ENCODE measurements at regions not wholly inside any gene's neighbourhood (a gene's known extent, or its start where the extent isn't known, plus 50 kb on each side); places are given as distances from the start of the nearest gene placed in this dataset.

GRCh38 chr5:18379189-18379588 lies 744.9 kb downstream of the TAF11L14 start:
- Histone ChIP-seq H4K8ac (ENCODE audit: extremely low read depth, insufficient read depth, low read length) (no peak overlapping the region), H3K36me3 (ENCODE audit: control insufficient read depth in 2 of 4, insufficient read depth in 4 of 4, low read length in 3 of 4) (no peaks in the 10 kb centered on the region), H4K5ac (ENCODE audit: insufficient read length, low read depth, low read length) (no peak overlapping the region), H3K4me3 (ENCODE audit: extremely low read depth in 1 of 4, insufficient read depth in 2 of 4, low read depth in 3 of 4, low read length in 4 of 4) (no peak overlapping the region), H3K4ac (replicated peaks; ENCODE audit: insufficient read length, low read depth, low read length) (no peak overlapping the region), H4K20me1 (replicated peaks in 1 of 2; ENCODE audit: control insufficient read depth in 1 of 2, insufficient read depth in 2 of 2, low read length in 2 of 2) (no peaks in the 10 kb centered on the region), H3K23me2 (ENCODE audit: low read depth, low read length) (no peaks in the 10 kb centered on the region), H3K27ac (ENCODE audit: low read depth, low read length) (no peak overlapping the region), H2BK12ac (ENCODE audit: low read depth, low read length) (no peak overlapping the region), H3K79me2 (ENCODE audit: control insufficient read depth in 1 of 2, insufficient read depth in 2 of 2, low read length in 2 of 2) (no peaks in the 10 kb centered on the region), H3K27me3 (replicated peaks in 1 of 4; ENCODE audit: control insufficient read depth in 3 of 4, extremely low read depth in 1 of 4, insufficient read depth in 3 of 4, low read length in 3 of 4) (peaks cover 0 to 1% (median 0%) of the 10 kb centered on the region in 4 experiments; a peak in 1 of 7 replicates), H2BK120ac (replicated peaks; ENCODE audit: low read depth, low read length) (no peak overlapping the region), H2BK15ac (ENCODE audit: low read length) (no peak overlapping the region), H2BK20ac (ENCODE audit: low read length) (no peak overlapping the region), H2AFZ (ENCODE audit: low read length) (no peak overlapping the region), H2BK5ac (ENCODE audit: low read depth, low read length) (no peak overlapping the region), H3K9me3 (ENCODE audit: insufficient read depth in 2 of 2, low read depth in 1 of 2, low read length in 1 of 2) (no peaks in the 10 kb centered on the region), H2AK5ac (ENCODE audit: low read depth, low read length) (no peak overlapping the region), H3K18ac (ENCODE audit: extremely low read depth, low read length) (no peak overlapping the region), H3K23ac (ENCODE audit: insufficient read length) (no peak overlapping the region), H3K9ac (replicated peaks in 1 of 4; ENCODE audit: extremely low read depth in 1 of 4, low read depth in 3 of 4, low read length in 3 of 4) (no peak overlapping the region), H4K91ac (replicated peaks; ENCODE audit: insufficient read length, low read length) (no peak overlapping the region), H3K56ac (replicated peaks; ENCODE audit: insufficient read length, low read depth, low read length) (no peak overlapping the region), H3K4me2 (ENCODE audit: insufficient read depth in 1 of 2, low read depth in 2 of 2, low read length in 2 of 2) (no peak overlapping the region), H3K79me1 (ENCODE audit: low read depth, low read length) (no peaks in the 10 kb centered on the region), H3K14ac (ENCODE audit: insufficient read length) (no peak overlapping the region), H3K4me1 (replicated peaks in 1 of 4; ENCODE audit: control insufficient read depth in 3 of 4, insufficient read depth in 4 of 4, low read length in 3 of 4) (no peaks in the 10 kb centered on the region)
- TF ChIP-seq MAFK (IDR thresholded peaks at IDR 0.05; ENCODE audit: low read depth, low read length), result peak; percentile 29; the same call in 1 of the 2 replicates
- no peak for TF ChIP-seq NRF1 (IDR thresholded peaks at IDR 0.05; ENCODE audit: low read depth, low read length)
- WGBS, 2 experiments (ENCODE audit: extremely low coverage in 1 of 2, insufficient coverage in 1 of 2, insufficient read length in 1 of 2, insufficient replicate concordance in 2 of 2, low coverage in 1 of 2, low lambda C conversion rate in 2 of 2, missing lambda C conversion rate in 1 of 2), result 40 to 80% methylated on average over 1 of the region's 1 CpG
- ChIA-PET CTCF (ENCODE audit: partially characterized antibody) (no interaction called here), POLR2A (ENCODE audit: partially characterized antibody) (no interaction called here)
- FAIRE-seq (no peak), DNase-seq (ENCODE audit: low read depth in 1 of 2, low spot score in 2 of 2) (no peak)

Data from H1 (cell line).